A549 (cell line): ENCODE measurements at regions not wholly inside any gene's neighbourhood (a gene's known extent, or its start where the extent isn't known, plus 50 kb on each side); places are given as distances from the start of the nearest gene placed in this dataset.

ENCODE experiments used
- ATAC-seq, 2 experiments: fragments of 200-7000 bp in 1 of 2; fragments of >200 bp in 1 of 2; cut with Nextera tagmentation in 1 of 2; cut with Tn5 transposase in 1 of 2; 3 replicates each; pipeline versions ENCODE4 v1.8.0 to v1.9.1; 2018 to 2020; ENCODE audit warnings: mild to moderate bottlenecking in 1 of 2, moderate library complexity in 1 of 2
- CTCF ChIA-PET: fragments of 300-600 bp; sonication (Branson Sonifier 250); formaldehyde crosslinking; extraction: SDS; loops from one replicate; lab custom pipeline; 2021; ENCODE audit warnings: antibody characterized with exemption, inconsistent platforms; lab: Yijun Ruan, JAX
- POLR2A ChIA-PET: fragments of 350-600 bp; formaldehyde crosslinking; extraction: SDS; loops from one replicate; lab custom pipeline; 2021; ENCODE audit warnings: antibody characterized with exemption, inconsistent platforms; lab: Yijun Ruan, JAX
- DNase-seq, 2 experiments: peaks; one replicate each; pipeline versions ENCODE4 v3.0.0 to v3.0.0-alpha.2; 2011 to 2016; ENCODE audit warnings: low read depth in 1 of 2, low spot score in 1 of 2
- FAIRE-seq: peaks from 2 replicates; lab custom pipeline; 2011; peaks lifted over from hg19 to GRCh38; lab: Jason Lieb, UNC
- H3K27ac ChIP-seq, 2 experiments: fragments of >200 bp; sonication (Bioruptor Twin); formaldehyde crosslinking; 3 replicates each; pipeline ENCODE4 v1.5.1; 2016 to 2017
- H3K4me1 ChIP-seq: fragments of >200 bp; sonication (Bioruptor Twin); formaldehyde crosslinking; 3 replicates; pipeline ENCODE4 v1.6.1; 2016
- H3K4me2 ChIP-seq: fragments of >200 bp; sonication (Bioruptor Twin); formaldehyde crosslinking; 3 replicates; pipeline ENCODE4 v1.6.1; 2016
- H3K4me3 ChIP-seq: fragments of >200 bp; sonication (Bioruptor Twin); formaldehyde crosslinking; 3 replicates; pipeline ENCODE4 v1.5.1; 2016
- H3K9me3 ChIP-seq: fragments of >200 bp; sonication (Bioruptor Twin); formaldehyde crosslinking; 3 replicates; pipeline ENCODE4 v1.6.1; 2016
- BCL3 ChIP-seq: fragments of >200 bp; sonication (Bioruptor Twin); formaldehyde crosslinking; IDR thresholded peaks from 3 replicates; pipeline ENCODE4 v1.6.1; 2016
- CBX2 ChIP-seq: fragments of 200-600 bp; sonication (generic); IDR thresholded peaks from 2 replicates; pipeline ENCODE4 v1.6.1; 2016; ENCODE audit warnings: low read depth, mild to moderate bottlenecking, borderline replicate concordance
- CEBPB ChIP-seq, 2 experiments: fragments of >200 bp in 1 of 2; sonication (Bioruptor Twin) in 1 of 2; formaldehyde crosslinking in 1 of 2; IDR thresholded peaks; 2 replicates each; pipeline ENCODE4 v1.6.1; 2012 to 2016
- CHD2 ChIP-seq: fragments of 150-350 bp; IDR thresholded peaks from 2 replicates; pipeline ENCODE4 v1.6.1; 2014; ENCODE audit warnings: low read length; ENCODE audit not compliant: partially characterized antibody
- CTCF ChIP-seq: fragments of >200 bp; sonication (Bioruptor Twin); formaldehyde crosslinking; IDR thresholded peaks from 3 replicates; pipeline ENCODE4 v1.5.1; 2016
- EHMT2 ChIP-seq: fragments of 200-600 bp; sonication (generic); IDR thresholded peaks from 2 replicates; pipeline ENCODE4 v1.6.1; 2016; ENCODE audit warnings: antibody characterized with exemption, low read depth, mild to moderate bottlenecking, moderate library complexity
- EP300 ChIP-seq, 2 experiments: fragments of >200 bp; sonication (Bioruptor Twin); formaldehyde crosslinking; IDR thresholded peaks; 2 replicates in 1 of 2; 3 replicates in 1 of 2; pipeline ENCODE4 v1.6.1; 2016 to 2017
- FOSL2 ChIP-seq, 2 experiments: fragments of 450-650 bp in 1 of 2; fragments of >200 bp in 1 of 2; sonication (Bioruptor Twin) in 1 of 2; formaldehyde crosslinking; IDR thresholded peaks; 2 replicates each; pipeline versions ENCODE4 v1.5.0 to v1.6.1; 2016 to 2020; ENCODE audit warnings: mild to moderate bottlenecking in 1 of 2, moderate library complexity in 1 of 2
- FOXS1 ChIP-seq: fragments of 250-450 bp; sonication (Bioruptor Pico); IDR thresholded peaks from 2 replicates; pipeline ENCODE4 v1.5.0; 2020; ENCODE audit warnings: mild to moderate bottlenecking, moderate library complexity
- HES2 ChIP-seq: fragments of >200 bp; sonication (Bioruptor Twin); formaldehyde crosslinking; IDR thresholded peaks from 2 replicates; pipeline ENCODE4 v1.6.1; 2016
- HOXA7 ChIP-seq: fragments of 250-450 bp; sonication (Bioruptor Pico); IDR thresholded peaks from 2 replicates; pipeline ENCODE4 v1.5.0; 2020; ENCODE audit warnings: mild to moderate bottlenecking, moderate library complexity
- HOXB13 ChIP-seq: fragments of 250-450 bp; sonication (Bioruptor Pico); IDR thresholded peaks from 2 replicates; pipeline ENCODE4 v1.5.0; 2020; ENCODE audit warnings: low read depth, mild to moderate bottlenecking, moderate library complexity
- HOXB5 ChIP-seq: fragments of 250-450 bp; sonication (Bioruptor Pico); IDR thresholded peaks from 2 replicates; pipeline ENCODE4 v1.5.0; 2020; ENCODE audit warnings: mild to moderate bottlenecking, moderate library complexity
- JUNB ChIP-seq: fragments of >200 bp; sonication (Bioruptor Twin); formaldehyde crosslinking; IDR thresholded peaks from 2 replicates; pipeline ENCODE4 v1.6.1; 2016
- MAFK ChIP-seq: fragments of 450-650 bp; IDR thresholded peaks from 2 replicates; pipeline ENCODE4 v1.6.1; 2014; ENCODE audit not compliant: partially characterized antibody
- MAZ ChIP-seq: fragments of 150-350 bp; IDR thresholded peaks from 2 replicates; pipeline ENCODE4 v1.6.1; 2014; ENCODE audit warnings: antibody characterized with exemption, low read depth, low read length, borderline replicate concordance
- PBX3 ChIP-seq: IDR thresholded peaks from 2 replicates; pipeline ENCODE4 v1.6.1; 2012
- PHF8 ChIP-seq: fragments of 200-600 bp; sonication (generic); IDR thresholded peaks from 2 replicates; pipeline ENCODE4 v1.6.1; 2016; ENCODE audit warnings: low read depth, mild to moderate bottlenecking, antibody characterized with exemption, moderate library complexity, borderline replicate concordance
- POLR2A ChIP-seq: IDR thresholded peaks from 2 replicates; pipeline ENCODE4 v1.6.1; 2012; ENCODE audit warnings: mild to moderate bottlenecking, low read length
- POLR2AphosphoS2 ChIP-seq: conservative IDR thresholded peaks from 2 replicates; pipeline ENCODE4 v1.6.1; 2012; ENCODE audit warnings: low read length, improper control_type of control experiment, inconsistent platforms
- RARB ChIP-seq: fragments of 250-450 bp; sonication (Bioruptor Pico); IDR thresholded peaks from 2 replicates; pipeline ENCODE4 v1.8.0; 2021; ENCODE audit warnings: mild to moderate bottlenecking, moderate library complexity
- RNF2 ChIP-seq: fragments of 200-600 bp; sonication (generic); IDR thresholded peaks from 2 replicates; pipeline ENCODE4 v1.6.1; 2016; ENCODE audit warnings: low read depth, mild to moderate bottlenecking, antibody characterized with exemption, moderate library complexity, borderline replicate concordance
- SREBF2 ChIP-seq: fragments of 450-650 bp; IDR thresholded peaks from 2 replicates; pipeline ENCODE4 v1.6.1; 2014; ENCODE audit warnings: mild to moderate bottlenecking, moderate library complexity
- TP53 ChIP-seq: fragments of 250-450 bp; sonication (Bioruptor Pico); IDR thresholded peaks from 2 replicates; pipeline ENCODE4 v1.5.0; 2021; ENCODE audit warnings: mild to moderate bottlenecking, moderate library complexity
- USF2 ChIP-seq: fragments of 450-650 bp; IDR thresholded peaks from 2 replicates; pipeline ENCODE4 v1.6.1; 2014; ENCODE audit warnings: antibody characterized with exemption
- ZSCAN20 ChIP-seq: fragments of 250-450 bp; sonication (Bioruptor Pico); IDR thresholded peaks from 2 replicates; pipeline ENCODE4 v1.8.0; 2022; ENCODE audit warnings: mild to moderate bottlenecking, moderate library complexity
- WGBS: methylation state at CpG from one replicate; pipeline ENCODE4 v1.1.6; 2017; ENCODE audit errors: missing lambda C conversion rate; 5-methylcytosine and 5-hydroxymethylcytosine counted together

- Histone ChIP-seq H3K9me3 (no peaks in the 10 kb centered on the region), H3K4me2 (no peak overlapping the region), H3K4me1 (no peaks in the 10 kb centered on the region), H3K4me3 (no peak overlapping the region), H3K27ac (no peak overlapping the region)
- no peak for DNase-seq
- POLR2A ChIA-PET, result no interaction called here
- no peak for FAIRE-seq
- WGBS, result 71% methylated on average over 11 of the region's 11 CpGs
- CTCF ChIA-PET, result no interaction called here
- TF ChIP-seq EP300 (IDR thresholded peaks at IDR 0.05) (no peak), TP53 (CRISPR knock-in tag) (no peak), POLR2AphosphoS2 (no peak)
- no peak for ATAC-seq
Observed at GRCh38 chr13:40141859-40142555, 486.5 kb downstream of the COG6 start.

GRCh38 chr13:40143106-40143505 is 487.6 kb downstream of the COG6 start:
- WGBS, result 71% methylated on average over 5 of the region's 5 CpGs
- CTCF ChIA-PET, result no interaction called here
- TF ChIP-seq ZSCAN20 (CRISPR knock-in tag), result no peak
- TF ChIP-seq HOXB13 (CRISPR knock-in tag), result no peak
- no peak for TF ChIP-seq SREBF2
- TF ChIP-seq HOXA7 (CRISPR knock-in tag), result no peak
- no peak for TF ChIP-seq CHD2
- TF ChIP-seq POLR2A, result no peak
- TF ChIP-seq CBX2, result no peak
- TF ChIP-seq CEBPB (IDR thresholded peaks at IDR 0.05), result no peak
- TF ChIP-seq BCL3, result no peak
- no peak for TF ChIP-seq RARB (CRISPR knock-in tag)
- TF ChIP-seq FOXS1, result no peak
- TF ChIP-seq CTCF, result no peak
- TF ChIP-seq USF2, result no peak
- no peak for TF ChIP-seq EP300 (IDR thresholded peaks at IDR 0.05)
- TF ChIP-seq FOSL2 (IDR thresholded peaks at IDR 0.05), result no peak
- no peak for TF ChIP-seq FOSL2 (CRISPR knock-in tag; IDR thresholded peaks at IDR 0.05)
- TF ChIP-seq MAFK, result no peak
- TF ChIP-seq RNF2, result no peak
- no peak for TF ChIP-seq PHF8
- FAIRE-seq (no peak), ATAC-seq (no peak), DNase-seq (no peak)
- POLR2A ChIA-PET, result no interaction called here
- Histone ChIP-seq H3K4me1 (no peaks in the 10 kb centered on the region), H3K4me3 (no peak overlapping the region), H3K27ac (no peak overlapping the region), H3K4me2 (no peak overlapping the region), H3K9me3 (no peaks in the 10 kb centered on the region)

GRCh38 chr13:40143559-40143958 is 488.1 kb downstream of the COG6 start:
- H3K4me1 ChIP-seq, result no peaks in the 10 kb centered on the region
- DNase-seq (no peak), ATAC-seq (no peak), FAIRE-seq (no peak)
- ChIA-PET POLR2A (no interaction called here), CTCF (interaction anchor here (1.4 kb wide), 1 partner anchor 13 kb away, joined by 3 read pairs; no protein-coding TSS in a partner anchor)
- no peaks in the 10 kb centered on the region for H3K9me3 ChIP-seq
- WGBS, result 89% methylated on average over 6 of the region's 6 CpGs
- H3K4me2 ChIP-seq, result no peak overlapping the region
- H3K27ac ChIP-seq, result no peak overlapping the region
- H3K4me3 ChIP-seq, result no peak overlapping the region
- TF ChIP-seq HES2 (no peak), JUNB (no peak), PBX3 (no peak), HOXB5 (CRISPR knock-in tag) (no peak), ZSCAN20 (CRISPR knock-in tag) (no peak), EHMT2 (no peak), SREBF2 (no peak), TP53 (CRISPR knock-in tag) (no peak), MAZ (no peak), FOXS1 (no peak), CTCF (no peak), PHF8 (no peak), CHD2 (no peak)
